Smooth muscle cell (in vitro differentiated cells): ENCODE measurements at regions not wholly inside any gene's neighbourhood (a gene's known extent, or its start where the extent isn't known, plus 50 kb on each side); places are given as distances from the start of the nearest gene placed in this dataset.

ENCODE experiments used
- DNase-seq: peaks from one replicate; lab custom pipeline; 2025; ENCODE audit not compliant: unreplicated experiment; lab: John Stamatoyannopoulos, UW
- H2AFZ ChIP-seq: fragments of 200-600 bp; sonication (generic); 2 replicates; pipeline ENCODE4 v1.6.0; 2016; ENCODE audit warnings: antibody characterized with exemption, low read depth, mild to moderate bottlenecking
- H3F3A ChIP-seq: fragments of 200-600 bp; sonication (generic); 2 replicates; pipeline ENCODE4 v1.6.0; 2017; ENCODE audit warnings: antibody characterized with exemption, low read depth
- H3K27ac ChIP-seq: fragments of 200-600 bp; sonication (generic); 2 replicates; pipeline ENCODE4 v1.5.1; 2016; ENCODE audit warnings: low read depth, mild to moderate bottlenecking
- H3K27me3 ChIP-seq: fragments of 200-600 bp; sonication (generic); 2 replicates; pipeline ENCODE4 v1.6.1; 2016; ENCODE audit warnings: low read depth, mild to moderate bottlenecking
- H3K36me3 ChIP-seq: fragments of 200-600 bp; sonication (generic); 2 replicates; pipeline ENCODE4 v1.5.1; 2016; ENCODE audit warnings: low read depth
- H3K4me1 ChIP-seq: fragments of 200-600 bp; sonication (generic); 2 replicates; pipeline ENCODE4 v1.5.1; 2016; ENCODE audit warnings: low read depth
- H3K4me2 ChIP-seq: fragments of 200-600 bp; sonication (generic); 2 replicates; pipeline ENCODE4 v1.6.0; 2016; ENCODE audit warnings: mild to moderate bottlenecking
- H3K4me3 ChIP-seq: fragments of 200-600 bp; sonication (generic); 2 replicates; pipeline ENCODE4 v1.5.1; 2016; ENCODE audit warnings: mild to moderate bottlenecking
- H3K79me2 ChIP-seq: fragments of 200-600 bp; sonication (generic); 2 replicates; pipeline ENCODE4 v1.6.0; 2016; ENCODE audit warnings: low read depth, mild to moderate bottlenecking
- H3K9ac ChIP-seq: fragments of 200-600 bp; sonication (generic); 2 replicates; pipeline ENCODE4 v1.6.0; 2016; ENCODE audit warnings: low read depth
- H3K9me3 ChIP-seq: fragments of 200-600 bp; sonication (generic); replicated peaks from 2 replicates; pipeline ENCODE4 v1.5.1; 2016; ENCODE audit warnings: low read depth
- H4K20me1 ChIP-seq: fragments of 200-600 bp; sonication (generic); 2 replicates; pipeline ENCODE4 v1.6.0; 2016; ENCODE audit warnings: low read depth
- WGBS: methylation state at CpG from one replicate; pipeline ENCODE4 v1.1.7; 2016; ENCODE audit warnings: low lambda C conversion rate; 5-methylcytosine and 5-hydroxymethylcytosine counted together
- TF ChIP-seq, protein P1 (sequence below): fragments of 200-600 bp; sonication (generic); IDR thresholded peaks from 2 replicates; pipeline ENCODE4 v1.5.1; 2017; ENCODE audit warnings: borderline replicate concordance, mild to moderate bottlenecking, antibody characterized with exemption; ENCODE audit not compliant: insufficient read depth, poor library complexity, severe bottlenecking

DNA sequence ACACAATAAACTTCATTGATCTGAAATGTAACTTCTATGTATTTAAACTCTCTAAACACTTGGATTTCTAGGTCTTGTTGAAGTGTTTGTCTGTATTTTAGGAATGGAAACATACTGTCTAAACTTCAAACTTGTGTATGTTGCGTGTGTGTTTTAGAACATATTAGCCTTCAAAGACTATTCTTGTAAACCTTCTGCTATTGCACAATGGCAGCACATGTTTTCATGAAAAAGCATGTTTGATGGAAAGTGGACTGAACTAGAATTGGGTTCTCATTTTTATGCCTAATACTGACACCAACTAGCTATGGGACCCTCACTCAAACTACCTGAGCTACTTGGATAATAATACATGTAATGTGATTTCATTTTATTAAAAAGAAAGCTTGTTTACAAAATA is 592.6 kb downstream of the IPMK start:
- no peaks in the 10 kb centered on the region for H3K4me1 ChIP-seq
- 94% methylated on average over 1 of the region's 1 CpG for WGBS
- H3K9ac ChIP-seq, result no peak overlapping the region
- no peak overlapping the region for H3K4me2 ChIP-seq
- no peak overlapping the region for H3K4me3 ChIP-seq
- no peaks in the 10 kb centered on the region for H3K9me3 ChIP-seq
- no peaks in the 10 kb centered on the region for H3K79me2 ChIP-seq
- no peaks in the 10 kb centered on the region for H3K36me3 ChIP-seq
- DNase-seq, result no peak
- no peaks in the 10 kb centered on the region for H3K27me3 ChIP-seq
- H4K20me1 ChIP-seq, result no peaks in the 10 kb centered on the region
- no peaks in the 10 kb centered on the region for H3F3A ChIP-seq
- no peak overlapping the region for H3K27ac ChIP-seq
- H2AFZ ChIP-seq, result no peak overlapping the region
- TF ChIP-seq, protein P1, sequence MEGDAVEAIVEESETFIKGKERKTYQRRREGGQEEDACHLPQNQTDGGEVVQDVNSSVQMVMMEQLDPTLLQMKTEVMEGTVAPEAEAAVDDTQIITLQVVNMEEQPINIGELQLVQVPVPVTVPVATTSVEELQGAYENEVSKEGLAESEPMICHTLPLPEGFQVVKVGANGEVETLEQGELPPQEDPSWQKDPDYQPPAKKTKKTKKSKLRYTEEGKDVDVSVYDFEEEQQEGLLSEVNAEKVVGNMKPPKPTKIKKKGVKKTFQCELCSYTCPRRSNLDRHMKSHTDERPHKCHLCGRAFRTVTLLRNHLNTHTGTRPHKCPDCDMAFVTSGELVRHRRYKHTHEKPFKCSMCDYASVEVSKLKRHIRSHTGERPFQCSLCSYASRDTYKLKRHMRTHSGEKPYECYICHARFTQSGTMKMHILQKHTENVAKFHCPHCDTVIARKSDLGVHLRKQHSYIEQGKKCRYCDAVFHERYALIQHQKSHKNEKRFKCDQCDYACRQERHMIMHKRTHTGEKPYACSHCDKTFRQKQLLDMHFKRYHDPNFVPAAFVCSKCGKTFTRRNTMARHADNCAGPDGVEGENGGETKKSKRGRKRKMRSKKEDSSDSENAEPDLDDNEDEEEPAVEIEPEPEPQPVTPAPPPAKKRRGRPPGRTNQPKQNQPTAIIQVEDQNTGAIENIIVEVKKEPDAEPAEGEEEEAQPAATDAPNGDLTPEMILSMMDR, result no peak

DNA sequence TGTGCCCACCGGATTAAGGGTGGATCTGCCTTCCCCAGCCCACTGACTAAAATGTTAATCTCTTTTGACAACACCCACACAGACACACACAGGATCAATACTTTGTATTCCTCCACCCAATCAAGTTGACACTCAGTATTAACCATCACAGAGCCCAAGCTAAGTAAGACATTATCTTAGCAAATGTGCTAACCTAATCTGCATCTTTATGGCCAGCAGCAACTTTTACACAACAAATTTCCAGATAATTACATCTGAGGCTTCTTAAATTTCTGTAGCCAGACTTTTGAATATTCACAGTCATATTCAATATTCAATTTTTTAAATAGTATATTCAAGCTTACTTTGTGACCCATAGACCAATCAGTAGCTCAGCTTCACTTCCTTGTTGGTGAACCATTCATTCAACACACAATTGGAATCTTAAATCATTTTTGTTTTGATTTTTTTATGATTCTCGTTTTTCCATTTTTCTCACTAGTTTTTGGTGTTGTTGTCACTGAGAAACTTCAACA is 594.2 kb downstream of the IPMK start:
- H3K79me2 ChIP-seq, result no peaks in the 10 kb centered on the region
- no peak overlapping the region for H3K4me2 ChIP-seq
- no peaks in the 10 kb centered on the region for H3K9me3 ChIP-seq
- no peaks in the 10 kb centered on the region for H3K4me1 ChIP-seq
- no peak for DNase-seq
- no peak overlapping the region for H3K4me3 ChIP-seq
- no peak overlapping the region for H3K27ac ChIP-seq
- WGBS, result 94% methylated on average over 2 of the region's 2 CpGs
- H3F3A ChIP-seq, result no peaks in the 10 kb centered on the region
- H2AFZ ChIP-seq, result no peak overlapping the region
- H3K27me3 ChIP-seq, result no peaks in the 10 kb centered on the region
- no peaks in the 10 kb centered on the region for H3K36me3 ChIP-seq
- H4K20me1 ChIP-seq, result no peaks in the 10 kb centered on the region
- H3K9ac ChIP-seq, result no peak overlapping the region
- TF ChIP-seq, protein P1, result no peak

DNA sequence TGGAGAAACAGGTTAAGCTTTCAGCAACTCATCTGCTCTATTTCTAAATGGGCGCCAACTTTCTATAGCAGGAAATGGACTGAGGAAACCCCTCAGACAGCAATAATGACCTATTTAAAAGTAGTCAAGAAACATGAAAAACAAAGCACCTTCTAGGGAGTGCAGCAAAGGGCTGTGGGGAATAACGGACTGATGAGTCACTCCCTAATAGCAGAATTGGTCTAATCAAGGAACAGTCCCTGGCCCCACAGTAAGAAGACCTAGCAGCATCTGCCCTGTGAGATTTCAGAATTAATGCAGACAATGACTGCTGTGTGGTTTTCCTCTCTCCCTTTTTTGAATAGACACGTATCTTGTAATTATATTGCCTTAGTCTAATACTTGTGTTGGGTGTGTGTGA is 602.9 kb downstream of the IPMK start:
- Histone ChIP-seq H3K27ac (no peak overlapping the region), H2AFZ (no peak overlapping the region), H3K9ac (no peak overlapping the region), H3K4me1 (no peaks in the 10 kb centered on the region), H3K79me2 (no peaks in the 10 kb centered on the region), H3K4me2 (no peak overlapping the region), H3K36me3 (no peaks in the 10 kb centered on the region), H3K27me3 (no peaks in the 10 kb centered on the region), H3K4me3 (no peak overlapping the region), H4K20me1 (no peaks in the 10 kb centered on the region), H3F3A (no peaks in the 10 kb centered on the region), H3K9me3 (no peaks in the 10 kb centered on the region)
- TF ChIP-seq, protein P1, result no peak
- 29% methylated on average over 3 of the region's 3 CpGs for WGBS
- no peak for DNase-seq

DNA sequence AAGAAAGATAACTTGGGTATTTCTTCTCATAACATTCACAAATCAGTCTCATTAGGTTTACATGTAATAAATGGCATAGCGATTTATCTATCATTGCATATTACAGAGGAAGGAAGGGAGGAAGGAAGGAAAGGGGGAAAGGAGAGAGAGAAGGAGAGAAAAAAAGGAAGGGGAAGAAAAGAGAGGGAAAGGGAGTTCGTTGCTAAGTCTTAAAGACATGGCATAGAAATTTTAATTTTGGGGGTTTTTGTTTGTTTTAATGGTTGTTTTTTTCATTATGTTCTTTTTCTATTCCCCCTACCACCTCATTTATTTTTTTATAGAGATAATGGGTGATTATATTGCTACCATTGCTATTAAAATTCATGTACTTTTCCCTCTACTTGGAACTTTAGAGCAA is 604.3 kb downstream of the IPMK start:
- Histone ChIP-seq H3K4me2 (no peak overlapping the region), H4K20me1 (no peaks in the 10 kb centered on the region), H3F3A (no peaks in the 10 kb centered on the region), H3K27ac (no peak overlapping the region), H2AFZ (no peak overlapping the region), H3K9me3 (no peaks in the 10 kb centered on the region), H3K4me1 (no peaks in the 10 kb centered on the region), H3K27me3 (no peaks in the 10 kb centered on the region), H3K4me3 (no peak overlapping the region), H3K9ac (no peak overlapping the region), H3K36me3 (no peaks in the 10 kb centered on the region), H3K79me2 (no peaks in the 10 kb centered on the region)
- TF ChIP-seq, protein P1, result no peak
- 98% methylated on average over 2 of the region's 2 CpGs for WGBS
- DNase-seq, result no peak
